ENCODE measurements at regions not wholly inside any gene's neighbourhood (a gene's known extent, or its start where the extent isn't known, plus 50 kb on each side); places are given as distances from the start of the nearest gene placed in this dataset.

GRCh38 chr12:90831712-90832111 lies 123.3 kb downstream of the CCER1 start:
- ATAC-seq = no peak
- Histone ChIP-seq H3K36me3 (no peaks in the 10 kb centered on the region), H3K9me3 (no peaks in the 10 kb centered on the region), H3K4me3 (no peak overlapping the region), H3K27me3 (no peaks in the 10 kb centered on the region), H3K27ac (no peak overlapping the region), H3K4me1 (no peaks in the 10 kb centered on the region)
- WGBS, 2 donors (ENCODE audit: low coverage in 1 of 2) = 100% methylated on average over 1 of the region's 1 CpG; no CpG with 5 or more reads in 1 of the 2 donors
- TF ChIP-seq EP300 (IDR thresholded peaks at IDR 0.05) (no peak), POLR2AphosphoS5 (IDR thresholded peaks at IDR 0.05) (no peak), POLR2A (IDR thresholded peaks at IDR 0.05) (no peak), CTCF (IDR thresholded peaks at IDR 0.05) (no peak)

GRCh38 chr12:90829044-90829443 lies 125.9 kb downstream of the CCER1 start:
- Histone ChIP-seq H3K4me1 (no peaks in the 10 kb centered on the region), H3K9me3 (no peaks in the 10 kb centered on the region), H3K4me3 (no peak overlapping the region), H3K36me3 (no peaks in the 10 kb centered on the region), H3K27me3 (no peaks in the 10 kb centered on the region), H3K27ac (no peak overlapping the region)
- TF ChIP-seq CTCF (IDR thresholded peaks at IDR 0.05) (no peak), POLR2A (IDR thresholded peaks at IDR 0.05) (no peak), POLR2AphosphoS5 (IDR thresholded peaks at IDR 0.05) (no peak), EP300 (IDR thresholded peaks at IDR 0.05) (no peak)
- ATAC-seq = no peak
- WGBS, 2 donors (ENCODE audit: low coverage in 1 of 2) = 67 to 100% methylated on average over 1 of the region's 1 CpG

GRCh38 chr12:90828621-90829020 lies 126.4 kb downstream of the CCER1 start:
- no peaks in the 10 kb centered on the region for H3K27me3 ChIP-seq
- no peaks in the 10 kb centered on the region for H3K36me3 ChIP-seq
- no peak for TF ChIP-seq EP300 (IDR thresholded peaks at IDR 0.05)
- no peaks in the 10 kb centered on the region for H3K4me1 ChIP-seq
- no peak overlapping the region for H3K4me3 ChIP-seq
- H3K27ac ChIP-seq = no peak overlapping the region
- no peak for ATAC-seq
- 69 to 79% methylated on average over 2 of the region's 2 CpGs for WGBS, 2 donors (ENCODE audit: low coverage in 1 of 2)
- H3K9me3 ChIP-seq = no peaks in the 10 kb centered on the region

- no peaks in the 10 kb centered on the region for H3K36me3 ChIP-seq
- no peak for ATAC-seq
- H3K4me1 ChIP-seq = no peaks in the 10 kb centered on the region
- H3K27ac ChIP-seq = no peak overlapping the region
- no peaks in the 10 kb centered on the region for H3K27me3 ChIP-seq
- TF ChIP-seq POLR2A (IDR thresholded peaks at IDR 0.05) = no peak
- no peak for TF ChIP-seq EP300 (IDR thresholded peaks at IDR 0.05)
- no peak for TF ChIP-seq POLR2AphosphoS5 (IDR thresholded peaks at IDR 0.05)
- TF ChIP-seq CTCF (IDR thresholded peaks at IDR 0.05) = no peak
- no peak overlapping the region for H3K4me3 ChIP-seq
- no peaks in the 10 kb centered on the region for H3K9me3 ChIP-seq
These were observed 127.4 kb downstream of the CCER1 start for GRCh38 chr12:90827567-90827966.

GRCh38 chr12:90826036-90826435 lies 128.9 kb downstream of the CCER1 start:
- 52 to 74% methylated on average over 3 of the region's 3 CpGs for WGBS, 2 donors (ENCODE audit: low coverage in 1 of 2)
- no peaks in the 10 kb centered on the region for H3K27me3 ChIP-seq
- no peak overlapping the region for H3K27ac ChIP-seq
- H3K4me1 ChIP-seq = no peaks in the 10 kb centered on the region
- no peaks in the 10 kb centered on the region for H3K36me3 ChIP-seq
- no peak overlapping the region for H3K4me3 ChIP-seq
- ATAC-seq = no peak
- no peaks in the 10 kb centered on the region for H3K9me3 ChIP-seq
- TF ChIP-seq EP300 (IDR thresholded peaks at IDR 0.05) = no peak
- no peak for TF ChIP-seq POLR2AphosphoS5 (IDR thresholded peaks at IDR 0.05)
- no peak for TF ChIP-seq POLR2A (IDR thresholded peaks at IDR 0.05)
- no peak for TF ChIP-seq CTCF (IDR thresholded peaks at IDR 0.05)

- Histone ChIP-seq H3K27ac (no peak overlapping the region), H3K36me3 (no peaks in the 10 kb centered on the region), H3K27me3 (no peaks in the 10 kb centered on the region), H3K4me1 (no peaks in the 10 kb centered on the region), H3K4me3 (no peak overlapping the region), H3K9me3 (no peaks in the 10 kb centered on the region)
- WGBS, 2 donors (ENCODE audit: low coverage in 1 of 2) = 73% methylated on average over 3 of the region's 32 CpGs; no CpG with 5 or more reads in 1 of the 2 donors
- TF ChIP-seq CTCF (IDR thresholded peaks at IDR 0.05) = no peak
- TF ChIP-seq EP300 (IDR thresholded peaks at IDR 0.05) = no peak
- no peak for TF ChIP-seq POLR2A (IDR thresholded peaks at IDR 0.05)
- no peak for TF ChIP-seq POLR2AphosphoS5 (IDR thresholded peaks at IDR 0.05)
- no peak for ATAC-seq
These were observed 131.1 kb downstream of the CCER1 start for GRCh38 chr12:90823859-90824258.

All from gastroesophageal sphincter (tissue), 4 donors.